H1 (cell line): ENCODE measurements at regions not wholly inside any gene's neighbourhood (a gene's known extent, or its start where the extent isn't known, plus 50 kb on each side); places are given as distances from the start of the nearest gene placed in this dataset.

ENCODE experiments used
- CTCF ChIA-PET: fragments of 300-600 bp; sonication (Branson Sonifier 250); formaldehyde crosslinking; loops from one replicate; lab custom pipeline; 2021; ENCODE audit not compliant: partially characterized antibody; lab: Charles Lee
- POLR2A ChIA-PET: fragments of 300-600 bp; sonication (Branson Sonifier 250); formaldehyde crosslinking; loops from one replicate; lab custom pipeline; 2021; ENCODE audit warnings: inconsistent platforms; ENCODE audit not compliant: partially characterized antibody; lab: Charles Lee
- DNase-seq, 2 experiments: peaks; one replicate each; pipeline versions ENCODE4 v3.0.0 to v3.0.0-alpha.2; 2010 to 2022; ENCODE audit warnings: low spot score in 2 of 2, low read depth in 1 of 2, mixed read lengths in 1 of 2
- FAIRE-seq: peaks from 2 replicates; lab custom pipeline; 2011; peaks lifted over from hg19 to GRCh38; lab: Jason Lieb, UNC
- H2AFZ ChIP-seq: 2 replicates; pipeline ENCODE4 v1.8.1; 2012; ENCODE audit warnings: low read length, inconsistent platforms
- H2AK5ac ChIP-seq: 2 replicates; pipeline ENCODE4 v1.6.1; 2013; ENCODE audit warnings: low read depth, low read length
- H2BK120ac ChIP-seq: replicated peaks from 2 replicates; pipeline ENCODE3; 2013; ENCODE audit warnings: low read depth, low read length, inconsistent platforms
- H2BK12ac ChIP-seq: 2 replicates; pipeline ENCODE4 v1.6.1; 2013; ENCODE audit warnings: low read depth, low read length
- H2BK15ac ChIP-seq: 2 replicates; pipeline ENCODE4 v1.6.1; 2013; ENCODE audit warnings: low read length
- H2BK20ac ChIP-seq: 2 replicates; pipeline ENCODE4 v1.6.1; 2013; ENCODE audit warnings: low read length
- H2BK5ac ChIP-seq: 2 replicates; pipeline ENCODE4 v1.6.1; 2013; ENCODE audit warnings: low read depth, low read length
- H3K14ac ChIP-seq: 2 replicates; pipeline ENCODE4 v1.6.1; 2013; ENCODE audit warnings: inconsistent platforms; ENCODE audit not compliant: insufficient read length
- H3K18ac ChIP-seq: 2 replicates; pipeline ENCODE4 v1.6.1; 2013; ENCODE audit warnings: low read length; ENCODE audit errors: extremely low read depth
- H3K23ac ChIP-seq: 2 replicates; pipeline ENCODE4 v1.6.1; 2013; ENCODE audit warnings: inconsistent platforms; ENCODE audit not compliant: insufficient read length
- H3K23me2 ChIP-seq: 2 replicates; pipeline ENCODE4 v1.6.1; 2013; ENCODE audit warnings: low read depth, low read length
- H3K27ac ChIP-seq: 2 replicates; pipeline ENCODE4 v1.6.1; 2011; ENCODE audit warnings: low read depth, low read length, inconsistent platforms
- H3K27me3 ChIP-seq, 4 experiments: replicated peaks in 1 of 4; 1 replicate in 1 of 4; 2 replicates in 3 of 4; pipeline versions ENCODE4 v1.6.1 to v1.8.1; 2011 to 2013; ENCODE audit warnings: low read length in 3 of 4, mild to moderate bottlenecking in 3 of 4, inconsistent platforms in 2 of 4, mixed read lengths in 2 of 4, moderate library complexity in 1 of 4; ENCODE audit not compliant: control insufficient read depth in 3 of 4, insufficient read depth in 3 of 4; ENCODE audit errors: extremely low read depth in 1 of 4
- H3K36me3 ChIP-seq, 4 experiments: 2 replicates each; pipeline versions ENCODE4 v1.6.1 to v1.8.1; 2011 to 2013; ENCODE audit warnings: mild to moderate bottlenecking in 4 of 4, low read length in 3 of 4, moderate library complexity in 2 of 4, control low read depth in 1 of 4, inconsistent platforms in 1 of 4; ENCODE audit not compliant: insufficient read depth in 4 of 4, control insufficient read depth in 2 of 4
- H3K4ac ChIP-seq: replicated peaks from 2 replicates; pipeline ENCODE3; 2013; ENCODE audit warnings: low read length, low read depth, mixed read lengths, inconsistent platforms; ENCODE audit not compliant: insufficient read length
- H3K4me1 ChIP-seq, 4 experiments: replicated peaks in 1 of 4; 1 replicate in 1 of 4; 2 replicates in 3 of 4; pipeline versions ENCODE4 v1.6.1 to v1.8.1; 2011 to 2013; ENCODE audit warnings: low read length in 3 of 4, inconsistent platforms in 2 of 4, mixed read lengths in 1 of 4; ENCODE audit not compliant: insufficient read depth in 4 of 4, control insufficient read depth in 3 of 4
- H3K4me2 ChIP-seq, 2 experiments: 2 replicates each; pipeline versions ENCODE4 v1.6.1 to v1.8.1; 2011 to 2013; ENCODE audit warnings: low read depth in 2 of 2, low read length in 2 of 2, control low read depth in 1 of 2, inconsistent platforms in 1 of 2, mild to moderate bottlenecking in 1 of 2; ENCODE audit not compliant: insufficient read depth in 1 of 2
- H3K4me3 ChIP-seq, 4 experiments: fragments of 200-600, 300-600 bp in 1 of 4; sonication (generic), shearing (Covaris generic), sonication (Bioruptor Twin) in 1 of 4; 2 replicates each; pipeline versions ENCODE4 v1.5.1 to v1.8.1; 2011 to 2016; ENCODE audit warnings: low read length in 4 of 4, low read depth in 3 of 4, control low read depth in 2 of 4, inconsistent platforms in 2 of 4, mild to moderate bottlenecking in 2 of 4, mixed read lengths in 1 of 4, moderate library complexity in 1 of 4; ENCODE audit not compliant: insufficient read depth in 2 of 4; ENCODE audit errors: extremely low read depth in 1 of 4
- H3K56ac ChIP-seq: replicated peaks from 2 replicates; pipeline ENCODE3; 2013; ENCODE audit warnings: low read depth, mild to moderate bottlenecking, mixed read lengths, low read length, inconsistent platforms; ENCODE audit not compliant: insufficient read length
- H3K79me1 ChIP-seq: 2 replicates; pipeline ENCODE4 v1.6.1; 2013; ENCODE audit warnings: low read depth, low read length, control low read depth
- H3K79me2 ChIP-seq, 2 experiments: 2 replicates each; pipeline versions ENCODE4 v1.6.1 to v1.8.1; 2012 to 2013; ENCODE audit warnings: low read length in 2 of 2, mild to moderate bottlenecking in 2 of 2, inconsistent platforms in 1 of 2; ENCODE audit not compliant: insufficient read depth in 2 of 2, control insufficient read depth in 1 of 2
- H3K9ac ChIP-seq, 4 experiments: replicated peaks in 1 of 4; 1 replicate in 1 of 4; 2 replicates in 3 of 4; pipeline versions ENCODE4 v1.6.1 to v1.8.1; 2011 to 2013; ENCODE audit warnings: low read depth in 3 of 4, low read length in 3 of 4, control low read depth in 2 of 4, mild to moderate bottlenecking in 2 of 4, moderate library complexity in 2 of 4, inconsistent platforms in 1 of 4; ENCODE audit errors: extremely low read depth in 1 of 4
- H3K9me3 ChIP-seq, 2 experiments: 2 replicates each; pipeline versions ENCODE4 v1.6.1 to v1.8.1; 2012 to 2013; ENCODE audit warnings: mild to moderate bottlenecking in 2 of 2, moderate library complexity in 2 of 2, control low read depth in 1 of 2, inconsistent platforms in 1 of 2, low read depth in 1 of 2, low read length in 1 of 2, mixed read lengths in 1 of 2; ENCODE audit not compliant: insufficient read depth in 2 of 2
- H4K20me1 ChIP-seq, 2 experiments: replicated peaks in 1 of 2; 2 replicates each; pipeline versions ENCODE3 to v1.8.1; 2011 to 2013; ENCODE audit warnings: inconsistent platforms in 2 of 2, low read length in 2 of 2, mild to moderate bottlenecking in 1 of 2; ENCODE audit not compliant: insufficient read depth in 2 of 2, control insufficient read depth in 1 of 2
- H4K5ac ChIP-seq: 2 replicates; pipeline ENCODE4 v1.6.1; 2013; ENCODE audit warnings: low read length, low read depth, mixed read lengths, inconsistent platforms; ENCODE audit not compliant: insufficient read length
- H4K8ac ChIP-seq: 2 replicates; pipeline ENCODE4 v1.8.0; 2013; ENCODE audit warnings: mild to moderate bottlenecking, moderate library complexity, low read length, inconsistent platforms; ENCODE audit not compliant: insufficient read depth; ENCODE audit errors: extremely low read depth
- H4K91ac ChIP-seq: replicated peaks from 2 replicates; pipeline ENCODE3; 2013; ENCODE audit warnings: low read length, mixed read lengths, inconsistent platforms; ENCODE audit not compliant: insufficient read length
- ATF3 ChIP-seq: IDR thresholded peaks from 2 replicates; pipeline ENCODE4 v1.6.1; 2011; ENCODE audit warnings: low read depth, mild to moderate bottlenecking, low read length; ENCODE audit not compliant: insufficient read depth
- CBX8 ChIP-seq: fragments of 300-800, 300-1000 bp; sonication (generic); IDR thresholded peaks from 2 replicates; pipeline ENCODE4 v1.7.1; 2016; ENCODE audit warnings: low read depth, low read length, borderline replicate concordance
- CHD1 ChIP-seq: IDR thresholded peaks from 2 replicates; pipeline ENCODE4 v1.6.1; 2012; ENCODE audit warnings: low read depth, low read length, improper control_type of control experiment
- CHD2 ChIP-seq: IDR thresholded peaks from 2 replicates; pipeline ENCODE4 v1.6.1; 2012; ENCODE audit warnings: low read length, improper control_type of control experiment
- MAFK ChIP-seq: IDR thresholded peaks from 2 replicates; pipeline ENCODE4 v1.6.1; 2012; ENCODE audit warnings: low read depth, mild to moderate bottlenecking, improper control_type of control experiment, low read length
- NANOG ChIP-seq: IDR thresholded peaks from 2 replicates; pipeline ENCODE4 v1.6.1; 2011; ENCODE audit warnings: low read length, low read depth, mild to moderate bottlenecking, inconsistent platforms; ENCODE audit not compliant: insufficient read depth, poor library complexity, severe bottlenecking
- POLR2AphosphoS5 ChIP-seq: IDR thresholded peaks from 2 replicates; pipeline ENCODE4 v1.6.1; 2011; ENCODE audit warnings: low read depth, low read length
- RBBP5 ChIP-seq: IDR thresholded peaks from 2 replicates; pipeline ENCODE4 v1.7.1; 2012; ENCODE audit warnings: low read depth, mild to moderate bottlenecking, inconsistent platforms, low read length, moderate library complexity, borderline replicate concordance
- SIRT6 ChIP-seq: IDR thresholded peaks from one replicate; pipeline ENCODE4 v1.7.1; 2012; ENCODE audit warnings: low read length, inconsistent platforms
- TCF12 ChIP-seq: IDR thresholded peaks from 2 replicates; pipeline ENCODE4 v1.6.1; 2011; ENCODE audit warnings: low read depth, mild to moderate bottlenecking, low read length
- WGBS, 2 experiments: shearing (Covaris generic) in 1 of 2; methylation state at CpG; one replicate each; pipeline versions ENCODE4 v1.1.6 to v1.1.7; 2013 to 2015; ENCODE audit warnings: low lambda C conversion rate in 2 of 2, mixed read lengths in 2 of 2, inconsistent platforms in 1 of 2, low coverage in 1 of 2, missing lambda C conversion rate in 1 of 2; ENCODE audit not compliant: insufficient replicate concordance in 2 of 2, insufficient coverage in 1 of 2, insufficient read length in 1 of 2; ENCODE audit errors: extremely low coverage in 1 of 2, missing lambda C conversion rate in 1 of 2; 5-methylcytosine and 5-hydroxymethylcytosine counted together

DNA sequence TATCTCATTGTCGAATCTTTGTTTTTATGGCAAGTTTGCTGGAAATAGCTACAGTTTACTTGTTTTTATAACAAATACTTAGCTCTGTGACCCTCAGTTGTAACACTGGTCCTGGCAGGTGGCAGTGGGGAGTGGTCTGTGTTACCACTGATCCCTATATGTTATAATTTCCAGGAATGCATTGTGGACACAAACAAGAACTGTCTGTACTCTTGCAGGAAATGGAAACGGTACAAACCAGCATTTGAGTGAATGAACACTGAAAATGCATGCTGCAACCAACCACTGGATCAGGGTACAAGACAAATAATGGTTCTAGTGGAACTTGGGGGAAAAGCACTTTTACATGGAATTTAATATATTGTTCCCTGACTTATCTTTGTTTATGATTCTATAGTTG, 66.5 kb upstream of the PJA2 start:
- Histone ChIP-seq H3K79me1 (no peaks in the 10 kb centered on the region), H4K20me1 (no peaks in the 10 kb centered on the region), H2BK15ac (no peak overlapping the region), H3K14ac (no peak overlapping the region), H3K4me2 (no peak overlapping the region), H2AK5ac (no peak overlapping the region), H3K36me3 (no peaks in the 10 kb centered on the region), H3K27ac (no peak overlapping the region), H3K4me3 (no peak overlapping the region), H2BK5ac (no peak overlapping the region), H2BK120ac (no peak overlapping the region), H3K27me3 (peaks cover 0 to 1% (median 0%) of the 10 kb centered on the region in 4 experiments; a peak in 1 of 7 replicates), H3K9ac (no peak overlapping the region), H4K5ac (no peak overlapping the region), H2AFZ (no peak overlapping the region), H3K23me2 (no peaks in the 10 kb centered on the region), H2BK12ac (no peak overlapping the region), H3K56ac (no peak overlapping the region), H3K79me2 (no peaks in the 10 kb centered on the region), H3K4ac (no peak overlapping the region), H2BK20ac (no peak overlapping the region), H3K4me1 (no peaks in the 10 kb centered on the region), H3K18ac (no peak overlapping the region), H4K91ac (no peak overlapping the region), H3K9me3 (no peaks in the 10 kb centered on the region), H3K23ac (no peak overlapping the region), H4K8ac (no peak overlapping the region)
- ChIA-PET CTCF (interaction anchor here (1.3 kb wide), 1 partner anchor 9 kb away, joined by 4 read pairs; no protein-coding TSS in a partner anchor), POLR2A (interaction anchor here (0.6 kb wide), 1 partner anchor 451 kb away, joined by 3 read pairs; no protein-coding TSS in a partner anchor)
- WGBS, 2 experiments: 96% methylated on average over 2 of the region's 2 CpGs; no CpG with 5 or more reads in 1 of the 2 experiments
- TF ChIP-seq RBBP5 (no peak), MAFK (no peak), POLR2AphosphoS5 (no peak), CHD1 (no peak), CBX8 (no peak), CHD2 (no peak), ATF3 (no peak), NANOG (no peak), SIRT6 (no peak), TCF12 (no peak)
- no peak for FAIRE-seq
- no peak for DNase-seq
